HUES48 (cell line): ENCODE measurements at regions not wholly inside any gene's neighbourhood (a gene's known extent, or its start where the extent isn't known, plus 50 kb on each side); places are given as distances from the start of the nearest gene placed in this dataset.
"Not testable (repeated sequence)": the region's sequence is repeated elsewhere in the genome, so short reads cannot be mapped to it uniquely, and the experiment has no call there.

Experiments
- H3K27ac ChIP-seq: one replicate; pipeline ENCODE4 v1.7.0; 2013; ENCODE audit warnings: low read depth, low read length, inconsistent platforms
- H3K27me3 ChIP-seq: 2 replicates; pipeline ENCODE4 v1.6.1; 2013; ENCODE audit warnings: mild to moderate bottlenecking, low read length; ENCODE audit not compliant: control insufficient read depth, insufficient read depth
- H3K36me3 ChIP-seq: 2 replicates; pipeline ENCODE4 v1.6.1; 2013; ENCODE audit warnings: low read length; ENCODE audit not compliant: control insufficient read depth, insufficient read depth
- H3K4me1 ChIP-seq: 2 replicates; pipeline ENCODE4 v1.6.1; 2013; ENCODE audit warnings: mild to moderate bottlenecking, low read length; ENCODE audit not compliant: control insufficient read depth, insufficient read depth
- H3K4me3 ChIP-seq: 2 replicates; pipeline ENCODE4 v1.5.1; 2013; ENCODE audit warnings: mild to moderate bottlenecking, low read depth, low read length
- H3K9ac ChIP-seq: 2 replicates; pipeline ENCODE4 v1.6.1; 2013; ENCODE audit warnings: mild to moderate bottlenecking, low read depth, low read length, moderate library complexity
- H3K9me3 ChIP-seq: 2 replicates; pipeline ENCODE4 v1.6.1; 2013; ENCODE audit warnings: low read length; ENCODE audit not compliant: control insufficient read depth, insufficient read depth

DNA sequence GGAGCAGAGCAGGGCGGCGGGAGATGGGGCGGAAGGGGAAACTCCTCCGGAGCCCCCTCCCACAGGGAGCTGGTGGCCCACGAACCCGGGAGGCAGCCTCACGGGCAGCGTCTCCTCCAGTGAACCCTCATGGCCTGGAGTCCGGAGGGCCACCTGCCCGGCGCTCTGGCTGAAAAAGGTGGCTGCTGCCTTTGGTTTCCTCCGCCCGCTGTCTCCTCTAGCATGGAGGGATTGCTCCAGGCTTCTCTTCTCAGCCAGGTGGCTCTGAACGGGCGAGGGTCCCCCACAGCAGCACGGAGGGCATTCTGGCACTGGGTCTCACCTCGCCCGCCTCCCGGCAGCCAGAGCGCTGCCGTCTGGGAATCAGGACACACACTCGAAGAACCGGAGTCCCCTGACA is 177.3 kb upstream of the PFKP start:
- Histone ChIP-seq H3K4me1 (no peaks in the 10 kb centered on the region), H3K4me3 (no peak overlapping the region), H3K9me3 (no peaks in the 10 kb centered on the region), H3K27me3 (no peaks in the 10 kb centered on the region), H3K27ac (no peak overlapping the region), H3K9ac (no peak overlapping the region), H3K36me3 (no peaks in the 10 kb centered on the region)

DNA sequence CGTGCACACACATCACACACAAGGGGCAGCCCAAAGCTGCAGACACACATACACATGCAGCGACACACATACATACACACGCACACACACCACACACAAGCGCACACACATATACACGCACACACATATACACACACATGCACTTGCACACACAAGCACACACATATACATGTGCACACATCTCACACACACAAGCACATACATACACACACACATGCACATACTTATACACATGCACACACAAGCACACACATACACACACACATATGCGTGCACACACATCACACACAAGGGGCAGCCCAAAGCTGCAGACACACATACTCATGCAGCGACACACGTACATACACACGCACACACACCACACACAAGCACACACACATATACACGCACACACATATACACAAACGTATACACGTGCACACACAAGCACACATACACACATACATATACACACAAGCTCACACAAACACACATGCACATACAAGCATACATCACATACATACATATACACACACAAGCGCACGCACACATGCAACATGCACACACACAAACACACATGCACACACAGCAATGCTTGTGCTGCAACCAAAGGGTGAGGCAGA is 178.8 kb upstream of the PFKP start:
- H3K27me3 ChIP-seq: no peaks in the 10 kb centered on the region
- no peaks in the 10 kb centered on the region for H3K36me3 ChIP-seq
- no peak overlapping the region for H3K4me3 ChIP-seq
- no peaks in the 10 kb centered on the region for H3K9me3 ChIP-seq
- no peak overlapping the region for H3K27ac ChIP-seq
- no peak overlapping the region for H3K9ac ChIP-seq
- no peaks in the 10 kb centered on the region for H3K4me1 ChIP-seq

DNA sequence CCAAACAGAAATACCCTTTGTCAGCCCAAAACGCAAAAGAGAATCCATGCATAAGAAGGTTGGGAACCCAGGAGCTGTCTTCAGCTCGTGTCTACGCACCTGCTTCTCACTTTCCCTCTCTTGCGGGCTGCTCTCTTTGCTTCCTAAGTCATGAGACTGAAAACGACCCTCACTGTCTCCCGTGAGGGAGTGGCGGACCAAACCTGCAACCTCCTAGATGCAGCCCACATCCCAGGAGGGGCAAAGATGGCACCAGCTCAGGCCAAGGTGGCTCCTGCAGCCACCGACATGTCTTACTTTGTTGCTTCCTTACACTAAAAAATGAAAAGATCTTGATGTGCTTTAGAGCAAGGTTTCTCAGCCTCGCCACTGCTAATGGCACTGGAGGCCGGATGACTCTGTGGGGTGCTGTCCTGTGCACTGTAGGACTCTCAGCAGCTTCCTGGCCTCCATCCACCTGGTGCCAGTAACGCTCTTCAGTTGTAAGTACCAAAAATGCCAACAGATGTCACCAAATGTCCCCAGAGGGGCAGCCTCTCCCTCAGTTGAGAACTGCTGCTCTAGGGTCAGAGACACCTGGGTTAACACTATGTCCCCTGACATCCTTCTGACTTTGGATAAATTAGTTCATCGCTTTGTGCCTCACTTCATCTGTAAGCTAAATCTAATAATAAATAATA is 179.8 kb upstream of the PFKP start:
- H3K36me3 ChIP-seq: no peaks in the 10 kb centered on the region
- no peaks in the 10 kb centered on the region for H3K4me1 ChIP-seq
- no peak overlapping the region for H3K4me3 ChIP-seq
- H3K9ac ChIP-seq: no peak overlapping the region
- H3K27ac ChIP-seq: no peak overlapping the region
- no peaks in the 10 kb centered on the region for H3K27me3 ChIP-seq
- no peaks in the 10 kb centered on the region for H3K9me3 ChIP-seq

DNA sequence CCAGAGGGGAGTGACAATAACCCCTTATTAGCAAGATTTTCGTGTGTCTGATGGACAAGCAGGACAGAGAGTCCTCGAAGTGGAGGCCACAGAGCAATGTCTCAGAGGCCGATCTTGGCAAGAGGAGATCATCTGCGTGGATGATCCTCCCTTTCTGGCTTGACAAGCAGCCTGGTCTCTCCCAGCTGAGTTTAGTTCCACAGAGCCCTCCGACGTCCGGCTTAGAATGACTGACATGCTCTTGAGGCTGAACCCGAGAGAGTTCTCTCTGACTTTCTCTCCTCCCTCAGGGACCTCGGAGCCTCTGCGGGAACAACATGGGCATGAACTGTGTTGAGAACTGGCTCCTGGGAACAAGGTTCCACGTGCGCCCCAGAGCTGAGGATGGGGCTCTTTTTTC is 180.7 kb upstream of the PFKP start:
- Histone ChIP-seq H3K4me3 (no peak overlapping the region), H3K9ac (no peak overlapping the region)

DNA sequence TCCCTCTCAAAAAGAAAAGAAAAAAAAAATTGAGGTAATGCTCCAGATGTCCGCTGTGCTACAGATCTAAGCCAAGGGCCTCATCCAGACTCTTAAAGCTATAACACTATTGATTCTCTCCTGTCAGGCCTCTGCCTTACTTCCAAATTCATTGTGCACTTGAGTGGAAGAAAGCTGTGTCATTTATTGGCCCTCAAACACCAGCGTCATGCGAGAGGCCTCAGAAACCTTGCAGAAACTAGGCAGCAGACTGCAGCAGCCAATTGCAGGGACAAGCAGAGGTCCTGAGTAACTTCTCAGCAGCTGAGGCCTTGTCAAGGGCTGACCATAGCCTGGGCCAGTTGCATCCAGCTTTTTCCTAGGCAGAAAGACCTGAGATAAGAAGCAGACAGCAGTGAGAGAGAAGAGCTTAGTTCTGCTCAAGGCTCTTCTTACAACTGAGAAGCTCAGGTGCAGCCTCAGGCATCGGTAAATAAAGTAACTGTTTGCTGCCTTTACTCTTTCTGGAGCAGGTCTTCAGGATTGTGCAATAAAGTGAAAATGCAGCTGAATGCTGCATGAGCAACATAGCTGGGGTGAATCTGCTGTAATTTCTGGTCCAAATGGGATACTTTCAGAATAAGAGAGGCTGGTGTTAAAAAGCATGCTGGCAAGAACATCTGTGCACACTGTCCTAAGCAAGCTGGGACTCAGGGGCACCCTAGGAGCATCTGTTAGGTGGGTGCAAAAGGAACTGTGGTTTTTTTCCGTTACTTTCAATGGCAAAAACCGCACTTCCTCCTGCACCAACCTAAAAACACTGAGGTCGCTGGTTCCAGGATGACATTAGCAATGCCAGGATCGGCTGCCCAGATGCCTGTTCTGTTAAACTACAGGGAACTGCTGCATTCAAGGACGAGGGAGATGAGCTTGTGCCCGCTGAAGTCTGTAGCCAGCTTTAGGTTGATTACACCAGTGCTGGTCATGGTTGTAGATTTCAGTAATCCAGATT is 181.8 kb upstream of the PFKP start:
- Histone ChIP-seq H3K27me3 (no peaks in the 10 kb centered on the region), H3K36me3 (no peaks in the 10 kb centered on the region), H3K9me3 (no peaks in the 10 kb centered on the region), H3K4me1 (no peaks in the 10 kb centered on the region), H3K27ac (no peak overlapping the region), H3K9ac (no peak overlapping the region), H3K4me3 (no peak overlapping the region)

More for the DNA sequence above, 180.7 kb upstream of the PFKP start:
- Histone ChIP-seq H3K4me1 (no peaks in the 10 kb centered on the region), H3K27ac (no peak overlapping the region), H3K36me3 (no peaks in the 10 kb centered on the region), H3K9me3 (no peaks in the 10 kb centered on the region), H3K27me3 (no peaks in the 10 kb centered on the region)

DNA sequence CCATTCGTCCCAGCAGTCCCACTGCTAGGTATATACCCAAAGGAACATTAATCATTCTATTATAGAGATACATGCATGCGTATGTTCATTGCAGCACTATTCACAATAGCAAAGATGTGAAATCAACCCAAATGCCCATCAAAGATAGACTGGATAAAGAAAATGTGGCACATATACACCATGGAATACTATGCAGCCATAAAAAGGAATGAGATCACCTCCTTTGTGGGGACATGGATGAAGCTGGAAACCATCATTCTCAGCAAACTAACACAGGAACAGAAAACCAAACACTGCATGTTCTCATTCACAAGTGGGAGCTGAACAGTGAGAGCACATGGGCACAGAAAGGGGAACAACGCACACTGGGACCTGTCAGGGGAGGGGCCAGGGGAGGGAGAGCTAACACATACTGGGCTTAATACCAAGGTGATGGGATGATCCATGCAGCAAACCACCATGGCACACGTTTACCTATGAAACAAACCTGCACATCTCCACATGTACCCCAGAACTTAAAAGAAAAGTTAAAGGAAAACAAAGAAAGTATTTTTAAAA is 183.3 kb upstream of the PFKP start:
- not testable (repeated sequence) for H3K4me1 ChIP-seq, H3K36me3 ChIP-seq, H3K9me3 ChIP-seq, H3K27me3 ChIP-seq, H3K9ac ChIP-seq, H3K4me3 ChIP-seq, H3K27ac ChIP-seq

DNA sequence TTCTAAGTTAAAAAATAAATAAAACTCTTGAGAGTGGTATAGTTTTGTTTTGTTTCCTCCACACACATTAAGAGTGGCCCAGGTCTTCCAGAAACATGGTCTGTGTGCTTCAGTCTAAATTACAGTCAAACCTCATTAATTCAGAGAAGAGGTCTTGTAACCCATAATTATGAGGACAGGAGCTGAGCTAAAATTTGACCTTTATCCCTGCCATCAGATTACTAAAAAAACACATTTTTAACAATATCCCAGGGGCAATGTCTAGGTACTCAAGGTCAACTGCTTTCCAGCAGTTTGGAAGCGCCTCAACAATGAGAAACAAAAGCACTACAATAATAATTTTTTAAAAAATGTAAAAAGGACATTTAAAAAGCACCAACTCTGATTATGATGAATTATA is 184.1 kb upstream of the PFKP start:
- no peak overlapping the region for H3K27ac ChIP-seq
- H3K4me1 ChIP-seq: no peaks in the 10 kb centered on the region
- no peaks in the 10 kb centered on the region for H3K36me3 ChIP-seq
- no peak overlapping the region for H3K4me3 ChIP-seq
- no peak overlapping the region for H3K9ac ChIP-seq
- H3K27me3 ChIP-seq: no peaks in the 10 kb centered on the region
- no peaks in the 10 kb centered on the region for H3K9me3 ChIP-seq

DNA sequence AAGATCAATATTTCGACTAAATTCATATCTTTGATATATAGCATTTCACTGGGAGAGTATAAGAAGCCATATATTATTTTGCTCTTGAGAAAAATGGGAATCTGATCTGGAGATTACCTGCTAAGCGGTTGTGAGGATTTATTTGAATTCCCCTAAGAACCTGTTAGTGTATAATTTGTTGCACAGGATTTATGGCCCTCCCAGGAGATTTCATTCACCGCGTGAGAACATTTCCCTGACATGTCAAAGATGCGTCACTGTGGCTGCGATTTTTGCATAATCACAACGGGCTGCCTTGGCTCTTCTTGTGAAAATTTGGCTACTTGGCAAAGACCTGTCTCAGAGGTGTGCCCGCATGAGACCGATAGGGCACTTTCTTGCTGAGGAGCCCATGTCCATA is 184.7 kb upstream of the PFKP start:
- Histone ChIP-seq H3K4me1 (no peaks in the 10 kb centered on the region), H3K4me3 (no peak overlapping the region), H3K36me3 (no peaks in the 10 kb centered on the region), H3K27me3 (no peaks in the 10 kb centered on the region), H3K9me3 (no peaks in the 10 kb centered on the region), H3K9ac (no peak overlapping the region), H3K27ac (no peak overlapping the region)

DNA sequence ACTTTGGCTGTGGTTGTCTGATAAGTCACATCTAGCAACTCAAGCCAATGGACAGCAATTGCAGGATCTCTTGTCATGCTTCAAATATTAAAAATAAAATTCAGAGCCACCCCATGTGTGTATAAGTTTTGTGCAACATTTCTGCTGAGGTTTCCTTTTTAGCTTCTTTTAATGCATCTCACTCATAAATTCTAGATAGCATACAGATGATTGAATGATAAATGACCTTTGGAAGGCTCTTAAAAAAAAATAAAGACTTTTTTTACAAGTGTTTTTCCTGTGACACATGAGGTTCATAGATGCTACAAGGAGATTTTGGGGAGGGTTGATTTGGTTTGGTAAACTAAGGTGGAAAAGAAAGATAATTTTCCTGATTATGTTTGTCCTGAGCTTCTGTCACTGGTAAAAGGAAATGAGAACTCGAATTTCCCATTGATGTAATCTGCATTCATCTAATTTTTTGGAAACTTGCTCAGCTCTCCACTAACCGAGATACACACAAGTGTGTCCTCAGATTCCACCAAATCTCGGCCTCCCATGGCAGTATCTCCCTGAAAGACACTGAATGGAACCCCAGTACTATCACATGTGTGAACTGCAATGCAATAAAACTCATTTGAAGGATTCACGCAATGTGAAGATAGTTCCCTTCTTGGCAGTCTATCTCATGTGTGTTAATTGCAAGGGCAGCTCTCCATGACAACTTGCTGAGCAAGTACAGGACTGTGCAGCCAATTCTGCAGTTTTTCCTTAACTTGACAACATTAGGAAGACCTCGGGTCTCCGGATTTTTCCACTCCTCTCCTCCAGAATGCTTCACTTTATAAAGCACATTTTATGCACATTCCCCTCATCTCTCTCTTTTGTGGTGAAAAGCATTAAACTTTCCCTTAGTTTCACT is 185.4 kb upstream of the PFKP start:
- Histone ChIP-seq H3K4me3 (no peak overlapping the region), H3K9ac (no peak overlapping the region), H3K27ac (no peak overlapping the region), H3K4me1 (no peaks in the 10 kb centered on the region), H3K27me3 (no peaks in the 10 kb centered on the region), H3K36me3 (no peaks in the 10 kb centered on the region), H3K9me3 (no peaks in the 10 kb centered on the region)

DNA sequence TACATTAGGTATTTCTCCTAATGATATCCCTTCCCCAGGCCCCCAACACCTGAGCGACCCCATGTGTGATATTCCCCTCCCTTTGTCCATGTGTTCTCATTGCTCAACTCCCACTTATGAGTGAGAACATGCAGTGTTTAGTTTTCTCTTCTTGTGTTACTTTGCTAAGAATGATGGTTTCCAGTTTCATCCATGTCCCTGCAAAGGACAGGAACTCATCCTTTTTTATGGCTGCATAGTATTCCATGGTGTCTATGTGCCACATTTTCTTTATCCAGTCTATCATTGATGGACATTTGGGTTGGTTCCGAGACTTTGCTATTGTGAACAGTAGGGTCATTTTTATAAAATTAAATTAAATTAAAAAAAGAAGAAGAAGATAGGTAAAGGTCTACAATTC is 187.3 kb upstream of the PFKP start:
- not testable (repeated sequence) for H3K9ac ChIP-seq, H3K27ac ChIP-seq, H3K4me3 ChIP-seq, H3K36me3 ChIP-seq, H3K27me3 ChIP-seq, H3K4me1 ChIP-seq, H3K9me3 ChIP-seq
